Sigmoid colon (tissue), 4 donors: ENCODE measurements at regions not wholly inside any gene's neighbourhood (a gene's known extent, or its start where the extent isn't known, plus 50 kb on each side); places are given as distances from the start of the nearest gene placed in this dataset.

Experiments
- EP300 ChIP-seq, 4 donors: sonication (generic); formaldehyde crosslinking; IDR thresholded peaks; one replicate each; pipeline ENCODE4 v1.6.1; 2017; ENCODE audit warnings: antibody characterized with exemption in 4 of 4
- POLR2A ChIP-seq, 2 donors: fragments of 450-650 bp; IDR thresholded peaks; one replicate each; pipeline ENCODE4 v1.6.1; 2016; ENCODE audit warnings: antibody characterized with exemption in 2 of 2, mild to moderate bottlenecking in 2 of 2, moderate library complexity in 2 of 2
- TF ChIP-seq, protein P1 (sequence below), 4 experiments: fragments of 450-650 bp in 3 of 4; fragments of 200-600 bp in 1 of 4; IDR thresholded peaks; one replicate each; pipeline ENCODE4 v1.5.1; 2016 to 2019; ENCODE audit warnings: antibody characterized with exemption in 4 of 4, mild to moderate bottlenecking in 3 of 4, moderate library complexity in 2 of 4

DNA sequence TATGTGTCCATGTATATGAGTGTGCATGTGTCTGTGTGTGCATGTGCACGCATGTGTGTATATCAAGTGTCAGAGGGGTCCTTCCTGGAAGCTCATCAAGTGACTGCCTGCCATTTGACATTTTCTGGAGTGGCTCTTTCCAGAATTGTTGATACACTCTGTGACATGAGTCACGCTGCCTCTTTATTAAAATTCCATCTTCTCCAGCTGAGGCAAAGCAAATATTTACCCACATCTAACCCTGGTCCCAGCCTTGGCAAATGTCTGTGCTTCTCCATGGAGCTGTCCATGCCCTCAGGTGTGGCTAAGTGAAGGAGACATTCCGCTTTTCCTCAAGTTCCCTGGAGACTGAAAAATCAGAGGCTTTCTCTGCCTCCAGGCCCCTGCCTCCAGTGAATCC, 88.2 kb upstream of the MBNL2 start:
- TF ChIP-seq, protein P1, sequence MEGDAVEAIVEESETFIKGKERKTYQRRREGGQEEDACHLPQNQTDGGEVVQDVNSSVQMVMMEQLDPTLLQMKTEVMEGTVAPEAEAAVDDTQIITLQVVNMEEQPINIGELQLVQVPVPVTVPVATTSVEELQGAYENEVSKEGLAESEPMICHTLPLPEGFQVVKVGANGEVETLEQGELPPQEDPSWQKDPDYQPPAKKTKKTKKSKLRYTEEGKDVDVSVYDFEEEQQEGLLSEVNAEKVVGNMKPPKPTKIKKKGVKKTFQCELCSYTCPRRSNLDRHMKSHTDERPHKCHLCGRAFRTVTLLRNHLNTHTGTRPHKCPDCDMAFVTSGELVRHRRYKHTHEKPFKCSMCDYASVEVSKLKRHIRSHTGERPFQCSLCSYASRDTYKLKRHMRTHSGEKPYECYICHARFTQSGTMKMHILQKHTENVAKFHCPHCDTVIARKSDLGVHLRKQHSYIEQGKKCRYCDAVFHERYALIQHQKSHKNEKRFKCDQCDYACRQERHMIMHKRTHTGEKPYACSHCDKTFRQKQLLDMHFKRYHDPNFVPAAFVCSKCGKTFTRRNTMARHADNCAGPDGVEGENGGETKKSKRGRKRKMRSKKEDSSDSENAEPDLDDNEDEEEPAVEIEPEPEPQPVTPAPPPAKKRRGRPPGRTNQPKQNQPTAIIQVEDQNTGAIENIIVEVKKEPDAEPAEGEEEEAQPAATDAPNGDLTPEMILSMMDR (IDR thresholded peaks at IDR 0.05): no peak
- TF ChIP-seq POLR2A (IDR thresholded peaks at IDR 0.05) (no peak), EP300 (IDR thresholded peaks at IDR 0.05) (no peak)
